ENCODE measurements at regions not wholly inside any gene's neighbourhood (a gene's known extent, or its start where the extent isn't known, plus 50 kb on each side); places are given as distances from the start of the nearest gene placed in this dataset.
"Not testable (repeated sequence)": the region's sequence is repeated elsewhere in the genome, so short reads cannot be mapped to it uniquely, and the experiment has no call there.

GRCh38 chr5:1588071-1588694, 64.4 kb upstream of the LPCAT1 start:
- not testable (repeated sequence) for DNase-seq (ENCODE audit: low read depth in 2 of 2)

DNA sequence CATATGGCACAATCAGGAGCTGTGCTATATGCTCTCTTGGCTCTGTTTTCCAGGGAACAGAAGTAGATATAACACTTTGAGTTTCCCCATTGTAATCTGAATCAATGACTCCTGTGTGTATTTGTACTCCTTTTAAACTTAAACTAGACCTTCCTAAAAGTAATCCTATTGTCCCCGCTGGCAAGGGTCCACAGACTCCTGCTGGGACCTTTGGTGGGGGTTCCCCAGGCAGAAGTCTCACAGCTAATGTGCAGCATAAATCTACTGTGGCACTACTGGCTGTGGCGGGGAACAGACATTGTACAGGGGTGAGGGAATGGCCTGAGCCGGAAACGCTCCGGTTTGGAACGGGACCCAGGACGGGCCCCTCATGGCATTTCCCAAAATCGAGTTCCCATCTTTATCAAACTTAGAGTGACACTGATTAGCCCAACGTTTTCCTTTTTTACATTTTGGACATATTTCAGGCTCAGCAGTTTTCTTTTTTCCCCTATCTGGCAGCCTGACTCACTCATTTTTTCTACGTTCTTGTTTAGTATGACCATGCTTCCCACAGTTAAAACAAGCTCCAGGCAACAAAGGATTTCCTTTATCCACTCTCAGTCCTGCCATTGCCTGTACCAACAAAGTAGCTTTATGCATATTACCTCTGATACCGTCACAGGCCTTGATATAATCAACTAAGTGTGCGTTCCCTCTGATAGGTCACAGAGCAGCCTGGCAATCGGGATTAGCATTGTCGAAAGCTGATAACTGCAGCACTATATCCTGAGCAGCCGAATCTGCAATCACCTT, 59.5 kb upstream of the LPCAT1 start:
- DNase-seq (ENCODE audit: low read depth in 2 of 2) = not testable (repeated sequence)

DNA sequence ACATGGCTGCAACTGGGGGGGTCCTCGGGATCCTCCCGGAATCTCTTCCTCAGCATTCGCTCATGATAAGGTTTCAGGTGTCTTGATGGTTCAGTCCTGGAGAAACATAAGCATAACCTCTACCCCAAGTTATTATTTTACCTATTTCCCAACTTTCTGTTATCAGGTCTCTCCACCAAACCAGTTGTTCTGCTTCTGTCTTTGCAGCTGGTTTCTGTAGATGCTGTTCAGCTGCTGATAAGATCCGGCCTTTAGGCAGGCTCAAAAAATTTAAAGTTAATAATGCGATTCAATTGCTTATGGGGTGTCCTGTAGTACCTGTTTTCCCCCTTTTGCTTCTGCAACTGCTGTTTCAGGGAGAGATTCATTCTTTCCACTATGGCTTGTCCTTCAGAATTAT, 55.6 kb upstream of the LPCAT1 start:
- DNase-seq (ENCODE audit: low read depth in 2 of 2) = not testable (repeated sequence)

DNA sequence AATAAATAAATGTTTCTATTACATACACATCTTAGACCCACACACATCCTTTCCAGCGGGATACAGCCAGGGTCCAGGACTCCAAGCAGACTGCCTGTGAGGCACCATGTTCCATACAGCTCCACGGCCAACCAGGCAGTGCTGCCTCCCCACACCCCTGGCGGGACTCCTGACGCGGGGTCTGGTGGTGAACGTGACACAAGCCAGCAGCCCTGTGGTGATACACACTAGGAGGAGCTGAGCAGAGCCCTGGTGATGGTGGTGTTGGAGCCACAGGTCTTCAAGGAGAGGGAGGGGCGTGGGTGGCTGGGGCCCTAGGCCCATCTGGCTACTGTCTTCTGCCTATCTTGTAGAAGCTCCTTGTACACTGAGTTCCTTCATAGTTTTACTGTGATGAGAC, 53.1 kb upstream of the LPCAT1 start:
- DNase-seq (ENCODE audit: low read depth in 2 of 2) = not testable (repeated sequence)

DNA sequence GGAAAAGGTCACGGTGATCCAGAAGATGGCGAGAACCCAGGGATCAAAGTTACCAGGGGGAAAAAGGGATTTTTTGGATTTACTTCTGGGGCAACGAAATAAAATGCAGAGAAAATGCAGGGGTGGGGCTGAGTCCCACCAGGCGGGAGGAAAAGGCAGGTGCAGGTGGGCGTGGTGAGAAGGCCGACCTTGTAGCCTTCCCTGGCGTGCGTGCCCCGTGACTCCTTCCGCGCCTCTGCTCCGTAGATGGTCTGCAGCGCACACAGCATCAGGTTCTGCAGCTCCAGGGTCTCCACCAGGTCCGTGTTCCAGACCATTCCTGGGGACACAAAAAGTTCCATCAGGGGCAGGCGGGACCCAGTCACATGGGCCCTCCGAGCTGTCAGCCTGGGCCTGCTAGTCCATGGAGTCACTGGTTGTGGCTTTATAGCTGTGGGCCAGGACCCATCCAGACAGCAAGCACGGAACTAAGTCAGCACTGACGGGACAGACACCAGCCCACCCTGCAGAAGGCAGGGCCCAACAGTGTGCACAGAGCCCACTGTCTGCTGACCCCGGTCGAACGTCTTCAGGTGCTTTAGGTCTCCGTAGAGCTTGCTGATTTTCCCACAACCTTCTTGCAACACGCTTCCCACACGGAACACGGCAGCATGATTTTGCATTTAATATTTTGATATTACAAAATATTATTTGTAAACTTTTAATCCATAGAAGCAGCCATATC, 52.4 kb upstream of the LPCAT1 start:
- not testable (repeated sequence) for DNase-seq (ENCODE audit: low read depth in 2 of 2)

DNA sequence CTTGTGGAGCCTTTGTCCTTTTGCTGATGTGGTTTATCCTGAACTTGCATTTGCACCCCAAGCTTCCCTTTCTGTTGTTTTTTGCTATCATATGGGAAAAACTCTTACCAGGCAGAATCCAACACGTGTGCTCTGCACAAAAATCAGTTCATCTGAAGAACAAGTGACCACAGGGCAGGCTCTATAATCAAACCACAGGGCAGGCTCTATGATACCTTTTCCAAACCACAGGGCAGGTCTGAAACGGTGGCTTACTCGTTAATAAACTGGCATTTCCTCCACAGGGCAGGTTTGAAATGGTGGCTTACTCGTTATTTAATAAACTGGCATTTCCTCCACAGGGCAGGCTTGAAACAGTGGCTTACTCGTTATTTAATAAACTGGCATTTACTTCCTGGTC, 51.7 kb upstream of the LPCAT1 start:
- DNase-seq (ENCODE audit: low read depth in 2 of 2) = not testable (repeated sequence)

- not testable (repeated sequence) for DNase-seq (ENCODE audit: low read depth in 2 of 2)
These were observed 50.2 kb upstream of the LPCAT1 start for GRCh38 chr5:1574023-1574318.

GRCh38 chr5:1573217-1574022, 49.7 kb upstream of the LPCAT1 start:
- not testable (repeated sequence) for DNase-seq (ENCODE audit: low read depth in 2 of 2)

All from activated CD8-positive, alpha-beta memory T cell treated with anti-CD3 and anti-CD28 coated beads for 4 hours (primary cell).